Stimulated activated CD4-positive, alpha-beta T cell treated with anti-CD3 and anti-CD28 coated beads, Interleukin-4, amount 100 ng/mL, for 4 hours (primary cell): ENCODE measurements at regions not wholly inside any gene's neighbourhood (a gene's known extent, or its start where the extent isn't known, plus 50 kb on each side); places are given as distances from the start of the nearest gene placed in this dataset.

Experiments
- DNase-seq, 2 experiments: peaks; one replicate each; pipeline ENCODE4 v3.0.0-alpha.2; 2020

GRCh38 chr16:8260140-8260539, 330.2 kb downstream of the TMEM114 start:
- no peak for DNase-seq

DNA sequence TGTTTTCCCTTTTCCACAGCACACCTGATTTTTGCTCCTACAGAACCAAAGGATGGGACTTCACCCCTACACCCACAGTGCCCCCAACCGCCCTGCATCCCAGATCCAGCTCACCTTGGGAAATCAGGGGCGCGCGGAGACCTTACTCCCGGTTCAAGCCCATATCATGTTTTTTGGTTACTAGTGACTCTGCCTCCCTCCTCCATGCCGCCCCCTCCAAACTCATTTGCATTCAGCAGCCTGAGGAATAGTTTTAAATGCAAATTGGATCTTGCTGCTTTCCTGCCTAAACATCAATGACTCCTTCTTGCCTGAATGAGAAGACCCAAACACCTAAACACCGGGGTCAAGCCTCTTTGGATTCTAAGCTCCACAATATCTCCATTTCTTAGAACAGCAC, 331.8 kb downstream of the TMEM114 start:
- DNase-seq = no peak

DNA sequence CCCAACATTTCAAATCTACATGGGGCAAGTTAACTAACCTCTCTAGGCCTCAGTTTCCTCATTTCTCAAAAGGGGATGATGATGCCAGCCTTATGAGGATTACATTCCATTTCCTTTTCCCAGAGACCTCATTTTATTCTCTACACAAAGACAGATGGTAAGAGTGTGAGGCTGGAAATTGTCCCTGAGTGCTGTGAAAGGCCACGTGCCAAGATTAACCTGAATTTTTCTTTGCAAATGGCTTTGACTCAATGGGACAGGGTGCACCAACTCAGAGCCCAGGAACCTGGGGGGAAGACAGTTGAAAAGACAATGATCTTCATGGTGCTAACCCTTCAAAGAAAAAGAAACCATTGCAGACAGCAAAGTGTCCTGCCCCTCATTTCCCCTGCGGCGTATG, 332.8 kb downstream of the TMEM114 start:
- DNase-seq = no peak

DNA sequence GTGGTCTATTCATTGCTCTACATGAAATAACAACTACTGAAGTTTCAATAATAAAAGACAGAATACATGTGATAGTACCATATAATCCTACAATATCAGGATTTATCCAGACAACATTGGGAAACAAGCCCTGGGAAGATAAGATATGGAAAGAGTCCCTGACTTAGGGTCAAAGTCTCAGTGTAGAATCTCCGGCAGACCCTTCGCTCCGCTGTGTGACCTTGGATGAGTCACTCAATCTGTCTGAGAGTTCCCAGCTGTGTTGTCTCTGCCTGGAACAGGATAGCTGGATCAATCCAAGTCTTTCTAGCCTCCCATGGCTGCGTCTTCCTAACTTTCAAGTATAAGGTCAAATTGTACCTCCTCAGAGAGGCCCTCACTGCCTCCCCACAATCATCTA, 335.9 kb downstream of the TMEM114 start:
- no peak for DNase-seq

GRCh38 chr16:8253718-8254117, 336.6 kb downstream of the TMEM114 start:
- DNase-seq = no peak

DNA sequence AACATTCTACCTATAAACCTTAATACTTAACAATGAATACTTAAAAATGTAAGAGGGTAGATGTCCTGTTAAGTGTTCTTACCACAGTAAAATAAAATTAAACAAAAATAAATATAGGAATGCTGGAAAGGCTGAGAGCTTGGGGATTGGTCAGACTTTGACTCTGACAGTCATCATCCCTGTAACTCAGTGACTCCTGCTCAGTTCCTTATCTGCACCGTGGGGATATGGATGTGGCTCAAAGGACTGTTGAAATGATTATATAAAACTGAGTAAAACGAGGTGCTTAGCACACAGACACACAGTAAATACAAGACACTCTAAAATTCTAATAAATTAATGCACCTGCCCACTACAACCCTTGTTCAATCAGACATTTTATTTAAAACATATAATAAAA, 338.6 kb downstream of the TMEM114 start:
- no peak for DNase-seq

DNA sequence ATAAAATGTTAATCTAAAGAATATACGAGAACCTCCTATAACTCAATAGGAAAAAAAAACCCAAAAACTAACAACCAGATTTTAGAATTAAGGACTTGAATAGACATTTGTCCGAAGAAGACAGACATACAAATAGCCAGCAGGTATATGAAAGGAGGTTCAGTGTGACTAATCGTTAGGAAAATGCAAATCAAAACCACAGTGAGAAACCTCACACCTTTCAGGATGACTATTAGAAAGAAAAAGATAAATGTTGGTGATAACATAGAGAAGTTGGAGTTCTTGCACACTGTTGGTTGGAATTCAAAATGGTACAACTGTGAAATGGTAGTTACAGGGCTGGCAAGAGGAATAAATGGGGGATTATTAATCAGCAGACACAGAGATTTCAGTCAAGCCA, 339.0 kb downstream of the TMEM114 start:
- DNase-seq = no peak

DNA sequence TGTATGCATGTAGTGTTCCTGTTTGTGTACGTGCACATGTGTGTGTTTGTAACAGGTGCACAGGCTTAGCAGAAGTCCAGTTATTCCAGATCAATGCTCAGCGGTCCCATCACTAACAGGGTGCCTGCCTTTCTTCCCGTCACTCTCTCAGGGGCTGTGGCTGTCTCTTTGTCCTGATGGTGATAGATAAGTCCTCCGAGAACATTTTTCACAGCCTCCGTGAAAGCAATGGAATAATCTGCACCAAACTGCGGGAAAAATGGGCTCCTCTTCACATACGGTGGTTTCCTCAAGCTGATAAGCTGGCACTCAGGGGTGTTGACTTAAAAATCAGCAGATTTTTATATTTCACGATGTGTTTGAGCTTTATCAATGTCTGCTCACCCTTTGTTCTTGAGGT, 342.3 kb downstream of the TMEM114 start:
- DNase-seq = no peak

DNA sequence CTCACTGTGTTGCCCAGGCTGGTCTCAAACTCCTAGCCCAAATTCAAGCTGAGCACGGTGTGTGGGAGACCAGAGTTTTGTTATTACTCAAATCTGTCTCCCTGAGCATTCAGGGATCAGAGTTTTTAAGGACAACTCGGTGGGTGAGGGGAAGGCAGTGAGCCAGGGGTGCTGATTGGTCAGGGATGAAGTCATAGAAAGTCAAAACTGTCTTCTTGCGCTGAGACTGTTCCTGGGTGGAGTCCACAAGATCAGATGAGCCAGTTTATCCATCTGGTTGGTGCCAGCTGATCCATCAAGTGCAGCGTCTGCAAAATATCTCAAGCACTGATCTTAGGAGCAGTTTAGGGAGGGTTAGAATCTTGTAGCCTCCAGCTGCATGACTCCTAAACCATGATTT, 346.3 kb downstream of the TMEM114 start:
- no peak for DNase-seq

DNA sequence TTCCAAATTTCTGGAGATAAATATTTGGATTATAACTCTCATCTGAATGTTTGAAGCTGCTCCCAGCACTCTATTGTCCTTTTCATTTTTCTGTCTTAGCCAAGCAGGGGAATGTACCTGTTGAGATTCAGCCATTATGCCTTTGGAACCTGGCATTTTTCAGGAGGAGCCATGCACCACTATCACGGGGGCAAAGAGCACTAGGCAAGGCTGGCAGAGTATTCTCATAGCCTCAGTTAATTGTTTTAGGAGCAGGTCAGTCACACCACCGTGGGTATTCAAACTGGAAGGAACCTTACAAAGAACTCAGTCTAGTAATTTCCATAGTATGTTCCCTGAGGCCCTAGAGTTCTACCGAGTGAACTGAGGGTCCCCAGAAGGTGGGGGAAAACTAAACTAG, 348.9 kb downstream of the TMEM114 start:
- DNase-seq = no peak

DNA sequence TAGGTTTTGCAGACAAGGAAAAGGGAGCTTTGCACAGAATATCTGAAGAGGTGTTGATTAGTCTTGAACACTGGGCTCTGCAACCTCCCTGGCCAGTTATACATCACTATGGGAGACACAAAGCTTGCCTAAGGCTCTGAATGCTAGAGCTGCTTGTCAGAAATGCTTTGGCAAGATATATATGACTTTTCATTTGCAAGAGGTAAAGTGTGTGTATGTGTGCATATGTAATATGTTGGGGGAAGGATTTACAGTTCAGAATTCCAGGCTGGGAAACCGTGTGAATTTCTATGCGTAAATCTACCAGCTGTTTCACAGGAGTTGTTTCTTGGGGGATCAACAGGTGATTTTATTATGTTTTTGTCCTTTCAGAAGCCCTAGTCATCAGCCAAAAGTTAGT, 350.9 kb downstream of the TMEM114 start:
- no peak for DNase-seq

- no peak for DNase-seq
These were observed 352.9 kb downstream of the TMEM114 start for GRCh38 chr16:8237452-8237851.

DNA sequence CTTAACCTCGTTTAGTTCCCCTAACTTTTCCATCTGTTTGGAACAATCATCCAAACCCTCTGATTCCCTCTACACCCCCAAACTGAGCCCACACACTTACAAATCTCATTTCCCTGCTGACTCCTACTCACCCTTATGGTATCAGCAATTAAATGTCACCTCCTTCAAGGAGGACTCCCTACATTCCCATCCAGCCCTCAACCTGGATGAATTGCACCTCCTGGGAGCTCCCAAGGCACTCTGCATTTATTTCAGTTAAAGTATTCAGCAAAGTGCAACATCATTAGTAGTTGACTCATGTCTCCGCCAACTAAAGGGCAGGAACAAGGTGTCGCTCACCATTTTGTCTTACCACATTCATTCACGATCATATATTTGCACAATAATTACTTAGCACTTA, 353.5 kb downstream of the TMEM114 start:
- DNase-seq = no peak

DNA sequence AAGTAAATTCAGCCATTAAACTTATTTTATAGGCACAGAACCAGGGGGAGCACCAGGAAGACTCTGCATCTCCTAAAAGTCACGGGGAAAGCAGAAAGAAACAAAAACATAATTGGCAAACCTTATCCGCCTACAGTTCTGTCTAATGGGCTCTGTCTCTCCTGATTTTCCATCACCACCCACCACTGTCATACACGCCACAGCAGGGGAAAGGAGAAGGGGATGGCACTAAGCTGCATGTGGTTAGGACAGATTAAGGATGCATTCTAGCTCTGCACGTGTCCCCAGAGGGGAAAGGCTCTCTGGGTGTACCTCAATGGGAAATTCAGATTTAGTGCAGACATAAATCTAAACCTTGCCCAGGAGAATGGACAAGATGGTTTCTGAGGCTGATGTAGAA, 359.8 kb downstream of the TMEM114 start:
- DNase-seq = no peak

DNA sequence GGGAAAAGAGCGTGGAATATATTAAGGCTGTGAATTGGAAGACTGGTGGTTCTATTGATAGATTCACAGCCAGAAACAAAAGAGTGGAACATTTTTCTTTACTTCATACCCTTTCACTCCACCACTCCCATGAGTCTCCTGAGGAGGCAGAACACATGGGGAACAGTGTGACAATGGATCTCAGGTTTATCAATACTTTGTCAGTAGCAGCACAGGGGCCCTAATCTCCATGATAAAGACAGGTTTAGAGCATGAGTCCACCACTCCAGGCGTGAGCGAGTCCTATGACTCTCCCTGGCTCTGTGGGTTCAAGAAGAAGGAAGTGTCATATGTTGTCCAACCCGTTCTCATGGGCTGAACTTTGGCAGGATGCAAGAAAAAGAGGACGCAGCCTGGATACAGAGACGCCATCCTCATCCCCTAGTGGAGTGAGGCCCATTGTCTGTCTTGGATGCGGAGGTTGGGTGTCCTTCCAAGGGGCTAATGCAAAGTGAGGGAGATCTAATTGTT, 361.2 kb downstream of the TMEM114 start:
- no peak for DNase-seq

GRCh38 chr16:8217201-8217600, 373.1 kb downstream of the TMEM114 start:
- DNase-seq = no peak

DNA sequence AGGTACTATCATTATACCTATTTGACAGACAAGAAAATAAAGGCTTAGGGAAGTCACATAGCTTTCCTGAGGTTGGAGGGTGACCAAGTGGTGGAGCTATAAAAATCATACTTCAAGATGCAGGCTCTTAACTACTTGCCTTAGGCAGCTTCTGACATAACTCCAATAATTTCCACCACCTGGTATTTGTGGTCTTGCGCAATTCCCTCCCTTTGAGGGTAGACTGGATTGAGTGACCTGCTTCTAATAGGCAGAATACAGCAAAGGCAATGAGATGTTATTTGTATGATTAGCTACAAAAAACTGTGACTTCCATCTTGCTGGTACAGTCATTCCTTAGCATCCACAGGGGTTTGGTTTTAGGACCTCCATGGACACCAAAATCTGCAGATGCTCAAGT, 385.5 kb downstream of the TMEM114 start:
- no peak for DNase-seq

DNA sequence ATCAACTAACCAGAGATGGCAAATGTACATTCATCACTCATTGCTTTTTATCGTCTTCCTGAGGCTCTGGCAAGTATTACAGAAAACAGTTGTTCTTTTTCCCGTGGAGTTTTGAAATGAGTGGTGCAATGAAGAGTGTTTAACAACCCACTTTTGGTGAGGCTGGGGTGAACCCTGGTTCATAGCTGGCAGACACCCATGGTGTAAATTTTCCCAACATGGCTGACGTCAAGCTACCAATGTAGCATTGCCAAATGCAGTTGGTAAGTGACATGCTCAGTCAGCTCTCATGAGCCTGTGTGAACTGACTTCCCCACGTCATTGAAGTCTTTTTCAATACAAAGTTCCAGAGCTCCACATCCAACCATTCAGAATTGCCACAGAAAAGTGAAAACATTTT, 386.2 kb downstream of the TMEM114 start:
- no peak for DNase-seq

DNA sequence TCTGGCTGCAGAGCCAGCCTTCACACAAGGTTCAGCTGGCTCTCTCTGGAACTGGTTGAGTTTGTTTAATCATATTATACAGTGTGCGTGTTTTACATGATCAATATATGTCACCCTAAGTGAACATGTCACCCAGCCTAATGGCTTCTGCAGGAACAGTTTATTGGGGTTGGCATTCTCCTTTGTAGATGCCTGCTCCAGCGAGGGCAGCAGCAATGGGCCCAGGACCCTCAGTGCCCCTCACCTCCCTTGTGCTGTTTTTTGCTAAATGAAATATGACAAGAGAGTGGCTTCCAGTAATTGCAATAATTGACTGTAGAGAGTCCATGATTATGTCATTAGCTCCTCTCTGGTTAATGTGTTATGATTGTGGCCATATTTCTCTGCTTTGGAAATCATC, 387.2 kb downstream of the TMEM114 start:
- no peak for DNase-seq

GRCh38 chr16:8200839-8201238, 389.5 kb downstream of the TMEM114 start:
- no peak for DNase-seq

- DNase-seq = no peak
These were observed 390.9 kb downstream of the TMEM114 start for GRCh38 chr16:8199390-8199789.

DNA sequence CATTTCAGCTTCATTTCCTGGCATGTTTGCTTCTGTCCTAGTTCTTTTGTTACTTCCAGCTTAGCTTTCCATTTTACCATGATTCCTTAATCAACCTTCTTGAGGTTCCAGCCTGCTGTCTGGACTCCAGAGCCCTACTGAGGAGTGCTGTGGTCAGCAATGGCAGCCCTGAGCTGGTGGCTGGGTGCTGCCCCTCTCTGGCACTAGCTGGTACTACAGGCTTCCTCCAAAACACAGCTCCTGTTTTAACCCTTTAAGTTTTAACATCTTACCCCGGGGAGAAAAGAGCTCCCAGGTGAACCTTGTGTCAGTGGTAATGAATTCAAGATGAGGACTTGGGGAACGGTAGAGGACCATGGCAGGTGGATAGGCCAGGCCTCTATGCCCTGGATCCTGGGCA, 395.5 kb downstream of the TMEM114 start:
- no peak for DNase-seq

GRCh38 chr16:8188841-8189240, 401.5 kb downstream of the TMEM114 start:
- no peak for DNase-seq

GRCh38 chr16:8187782-8188372, 402.4 kb downstream of the TMEM114 start:
- DNase-seq = no peak

DNA sequence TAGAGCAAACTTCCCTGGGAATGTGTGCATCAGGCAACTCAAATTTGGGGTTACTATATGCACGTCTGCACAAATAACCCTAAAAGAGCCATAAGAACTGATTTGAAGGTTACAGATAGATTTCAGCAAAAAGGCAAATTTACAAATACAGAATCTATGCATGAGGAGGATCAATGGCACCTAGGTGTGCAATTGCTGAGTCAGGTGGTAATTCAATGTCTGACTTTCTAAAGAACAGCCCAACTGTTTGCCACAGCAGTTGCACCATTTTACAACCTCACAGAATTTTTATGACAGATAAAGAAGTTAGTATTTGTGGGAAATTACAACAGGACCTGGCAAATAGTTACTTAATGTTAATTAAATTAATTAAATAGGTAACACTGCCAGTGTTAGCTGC, 405.5 kb downstream of the TMEM114 start:
- DNase-seq = no peak
